ENCODE measurements at regions not wholly inside any gene's neighbourhood (a gene's known extent, or its start where the extent isn't known, plus 50 kb on each side); places are given as distances from the start of the nearest gene placed in this dataset.

DNA sequence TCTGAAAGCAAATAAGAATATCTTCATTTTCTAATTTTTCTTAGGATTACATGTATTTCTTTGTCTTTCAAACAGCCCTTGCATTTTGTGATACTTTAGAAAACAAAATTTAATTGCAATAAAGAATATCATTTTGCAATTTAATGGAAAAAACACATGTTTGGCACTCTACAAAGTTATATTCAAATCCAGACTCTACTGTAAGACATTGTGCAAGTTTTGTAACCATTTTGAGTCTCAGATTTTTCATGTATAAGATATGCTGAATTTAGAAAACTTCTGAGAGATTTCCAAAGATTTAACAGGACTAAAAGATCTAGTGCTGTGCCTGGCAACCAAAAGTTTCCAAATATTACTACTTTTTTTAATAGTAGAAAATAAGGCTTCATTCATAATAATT, 187.1 kb upstream of the AGTR1 start:
- Histone ChIP-seq H3K23ac (ENCODE audit: low read depth, low read length) (no peak overlapping the region), H2AK5ac (ENCODE audit: low read depth, low read length) (no peak overlapping the region), H3K79me1 (ENCODE audit: low read depth in 1 of 2, low read length in 2 of 2) (no peaks in the 10 kb centered on the region), H3K27ac (ENCODE audit: insufficient read depth, low read length) (no peak overlapping the region), H2AK9ac (replicated peaks; ENCODE audit: low read depth, low read length, poor library complexity) (no peak overlapping the region), H2BK5ac (ENCODE audit: low read depth, low read length, poor library complexity, severe bottlenecking) (no peak overlapping the region), H3K36me3 (ENCODE audit: control insufficient read depth, insufficient read depth, low read length) (no peaks in the 10 kb centered on the region), H3K9me1 (ENCODE audit: insufficient read depth, low read length) (no peaks in the 10 kb centered on the region), H3K56ac (ENCODE audit: extremely low read depth, insufficient read depth, low read length) (no peak overlapping the region), H3K4me3 (ENCODE audit: insufficient read depth, low read depth, low read length) (no peak overlapping the region), H4K8ac (ENCODE audit: low read depth in 2 of 2, low read length in 2 of 2) (no peak overlapping the region), H3K27me3 (ENCODE audit: control insufficient read depth, insufficient read depth, low read length) (no peaks in the 10 kb centered on the region), H3K14ac (replicated peaks; ENCODE audit: low read depth, low read length) (no peak overlapping the region), H4K5ac (ENCODE audit: low read depth, low read length) (no peak overlapping the region), H3K4me2 (ENCODE audit: low read depth, low read length) (no peak overlapping the region), H3K4ac (ENCODE audit: low read depth, low read length) (no peak overlapping the region), H3K4me1 (ENCODE audit: control insufficient read depth, insufficient read depth, low read length) (no peaks in the 10 kb centered on the region), H3K9ac (ENCODE audit: low read depth, low read length) (no peak overlapping the region), H2BK20ac (ENCODE audit: low read depth, low read length) (no peak overlapping the region), H2BK15ac (ENCODE audit: low read depth, low read length) (no peak overlapping the region), H2BK120ac (ENCODE audit: low read depth, low read length) (no peak overlapping the region), H4K20me1 (ENCODE audit: insufficient read depth, low read length) (no peaks in the 10 kb centered on the region), H4K91ac (ENCODE audit: insufficient read depth, low read depth, low read length) (no peak overlapping the region), H3K9me3 (ENCODE audit: control insufficient read depth, insufficient read depth, low read length) (no peaks in the 10 kb centered on the region), H3K18ac (ENCODE audit: low read depth, low read length) (no peak overlapping the region), H2AFZ (replicated peaks; ENCODE audit: low read length, poor library complexity) (no peak overlapping the region)
- TF ChIP-seq MAFK (IDR thresholded peaks at IDR 0.05; ENCODE audit: low read depth, low read length) = no peak
- no peak for TF ChIP-seq RAD21 (IDR thresholded peaks at IDR 0.05; ENCODE audit: low read length)
- TF ChIP-seq, protein P1, sequence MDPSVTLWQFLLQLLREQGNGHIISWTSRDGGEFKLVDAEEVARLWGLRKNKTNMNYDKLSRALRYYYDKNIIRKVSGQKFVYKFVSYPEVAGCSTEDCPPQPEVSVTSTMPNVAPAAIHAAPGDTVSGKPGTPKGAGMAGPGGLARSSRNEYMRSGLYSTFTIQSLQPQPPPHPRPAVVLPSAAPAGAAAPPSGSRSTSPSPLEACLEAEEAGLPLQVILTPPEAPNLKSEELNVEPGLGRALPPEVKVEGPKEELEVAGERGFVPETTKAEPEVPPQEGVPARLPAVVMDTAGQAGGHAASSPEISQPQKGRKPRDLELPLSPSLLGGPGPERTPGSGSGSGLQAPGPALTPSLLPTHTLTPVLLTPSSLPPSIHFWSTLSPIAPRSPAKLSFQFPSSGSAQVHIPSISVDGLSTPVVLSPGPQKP (IDR thresholded peaks at IDR 0.05; ENCODE audit: borderline replicate concordance, low read depth, low read length) = no peak
- no peak for TF ChIP-seq RCOR1 (IDR thresholded peaks at IDR 0.05; ENCODE audit: insufficient replicate concordance, low read length)
- TF ChIP-seq CHD1 (IDR thresholded peaks at IDR 0.05; ENCODE audit: low read depth, low read length) = no peak
- TF ChIP-seq FOS (IDR thresholded peaks at IDR 0.05; ENCODE audit: low read depth, low read length) = no peak
- TF ChIP-seq, protein P2, sequence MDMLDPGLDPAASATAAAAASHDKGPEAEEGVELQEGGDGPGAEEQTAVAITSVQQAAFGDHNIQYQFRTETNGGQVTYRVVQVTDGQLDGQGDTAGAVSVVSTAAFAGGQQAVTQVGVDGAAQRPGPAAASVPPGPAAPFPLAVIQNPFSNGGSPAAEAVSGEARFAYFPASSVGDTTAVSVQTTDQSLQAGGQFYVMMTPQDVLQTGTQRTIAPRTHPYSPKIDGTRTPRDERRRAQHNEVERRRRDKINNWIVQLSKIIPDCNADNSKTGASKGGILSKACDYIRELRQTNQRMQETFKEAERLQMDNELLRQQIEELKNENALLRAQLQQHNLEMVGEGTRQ (IDR thresholded peaks at IDR 0.05; ENCODE audit: low read depth, low read length) = no peak
- no peak for TF ChIP-seq CEBPB (IDR thresholded peaks at IDR 0.05; ENCODE audit: low read depth, low read length)
- TF ChIP-seq SMC3 (IDR thresholded peaks at IDR 0.05; ENCODE audit: low read depth, low read length) = no peak
- TF ChIP-seq, protein P3, sequence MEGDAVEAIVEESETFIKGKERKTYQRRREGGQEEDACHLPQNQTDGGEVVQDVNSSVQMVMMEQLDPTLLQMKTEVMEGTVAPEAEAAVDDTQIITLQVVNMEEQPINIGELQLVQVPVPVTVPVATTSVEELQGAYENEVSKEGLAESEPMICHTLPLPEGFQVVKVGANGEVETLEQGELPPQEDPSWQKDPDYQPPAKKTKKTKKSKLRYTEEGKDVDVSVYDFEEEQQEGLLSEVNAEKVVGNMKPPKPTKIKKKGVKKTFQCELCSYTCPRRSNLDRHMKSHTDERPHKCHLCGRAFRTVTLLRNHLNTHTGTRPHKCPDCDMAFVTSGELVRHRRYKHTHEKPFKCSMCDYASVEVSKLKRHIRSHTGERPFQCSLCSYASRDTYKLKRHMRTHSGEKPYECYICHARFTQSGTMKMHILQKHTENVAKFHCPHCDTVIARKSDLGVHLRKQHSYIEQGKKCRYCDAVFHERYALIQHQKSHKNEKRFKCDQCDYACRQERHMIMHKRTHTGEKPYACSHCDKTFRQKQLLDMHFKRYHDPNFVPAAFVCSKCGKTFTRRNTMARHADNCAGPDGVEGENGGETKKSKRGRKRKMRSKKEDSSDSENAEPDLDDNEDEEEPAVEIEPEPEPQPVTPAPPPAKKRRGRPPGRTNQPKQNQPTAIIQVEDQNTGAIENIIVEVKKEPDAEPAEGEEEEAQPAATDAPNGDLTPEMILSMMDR (conservative IDR thresholded peaks at IDR 0.05; ENCODE audit: low read depth, low read length) = no peak
- TF ChIP-seq NFE2L2 (IDR thresholded peaks at IDR 0.05; ENCODE audit: low read depth, low read length) = no peak
- no peak for TF ChIP-seq RFX5 (IDR thresholded peaks at IDR 0.05; ENCODE audit: low read depth, low read length)
- TF ChIP-seq POLR2A (IDR thresholded peaks at IDR 0.05; ENCODE audit: low read depth, low read length) = no peak
- no peak for TF ChIP-seq BHLHE40 (IDR thresholded peaks at IDR 0.05; ENCODE audit: low read depth, low read length)
- no peak for TF ChIP-seq MXI1 (IDR thresholded peaks at IDR 0.05; ENCODE audit: borderline replicate concordance, low read depth, low read length)
- TF ChIP-seq MAZ (IDR thresholded peaks at IDR 0.05; ENCODE audit: borderline replicate concordance, low read depth, low read length) = no peak
- dilution Hi-C loops (cut with HindIII; ENCODE audit: low sequenced_read_pairs, unreplicated experiment) = no loop called here
- in situ Hi-C loops (cut with MboI; ENCODE audit: low sequenced_read_pairs) = no loop called here
- intact Hi-C loops (cut with micrococcal nuclease) = no loop called here
- DNase-seq = no peak
- CTCF ChIA-PET = no interaction called here
- POLR2A ChIA-PET (ENCODE audit: unreplicated experiment) = no interaction called here
- no TSS peak for BruUV-seq (replicated peaks)
- no peak for ATAC-seq (ENCODE audit: low read depth)

Measured in IMR-90 (cell line).